ENCODE measurements at regions not wholly inside any gene's neighbourhood (a gene's known extent, or its start where the extent isn't known, plus 50 kb on each side); places are given as distances from the start of the nearest gene placed in this dataset.

- TF ChIP-seq CTCF (conservative IDR thresholded peaks at IDR 0.05): no peak
- TF ChIP-seq ZFX (IDR thresholded peaks at IDR 0.05): no peak
These were observed 69.9 kb downstream of the RHOB start for GRCh38 chr2:20516646-20517341.

Data from C4-2B (cell line).